ENCODE measurements at regions not wholly inside any gene's neighbourhood (a gene's known extent, or its start where the extent isn't known, plus 50 kb on each side); places are given as distances from the start of the nearest gene placed in this dataset.

DNA sequence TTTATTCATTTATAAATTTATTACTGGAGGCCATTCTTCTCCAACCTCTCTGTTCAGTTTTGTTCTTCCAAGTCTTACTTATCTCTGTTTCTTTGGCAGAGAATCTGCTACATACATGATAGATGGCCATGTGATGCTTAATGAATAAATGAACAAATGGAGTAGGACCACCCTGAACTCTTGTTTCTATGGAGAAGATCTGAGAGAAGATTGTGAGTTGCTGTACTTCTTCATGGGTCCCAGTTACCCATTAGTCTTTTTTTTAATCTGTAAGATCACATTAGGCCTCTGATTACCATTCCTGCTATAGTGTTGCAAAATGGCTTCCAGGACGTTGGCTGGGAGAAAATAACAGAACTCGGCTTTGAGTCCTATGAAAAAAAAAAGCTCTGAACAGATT, 191.9 kb upstream of the SYNPR start:
- DNase-seq (ENCODE audit: low read depth, low spot score): no peak
- ChIA-PET RAD21 (ENCODE audit: low non-redundant PET in 1 of 2, low total read pairs in 2 of 2, uncharacterized antibody in 2 of 2, unreplicated experiment in 2 of 2) (no interaction called here), CTCF (no interaction called here), POLR2A (no interaction called here)
- no peak overlapping the region for H3K27ac ChIP-seq (ENCODE audit: low read depth, low read length)
- no peak for ATAC-seq
- H3K4me3 ChIP-seq (replicated peaks in 1 of 2; ENCODE audit: low read depth in 1 of 2, low read length in 2 of 2): no peak overlapping the region
- no TSS peak for BruUV-seq (replicated peaks)
- no peaks in the 10 kb centered on the region for H3K36me3 ChIP-seq (ENCODE audit: control insufficient read depth in 1 of 2, insufficient read depth in 2 of 2, low read length in 2 of 2)
- H3K9ac ChIP-seq (ENCODE audit: low read length): no peak overlapping the region
- no peak overlapping the region for H2AFZ ChIP-seq (ENCODE audit: low read depth, low read length, poor library complexity, severe bottlenecking)
- no peaks in the 10 kb centered on the region for H3K27me3 ChIP-seq (ENCODE audit: insufficient read depth, low read length)
- H4K20me1 ChIP-seq (ENCODE audit: insufficient read depth): no peaks in the 10 kb centered on the region
- H3K4me2 ChIP-seq (ENCODE audit: low read length): no peak overlapping the region
- H3K4me1 ChIP-seq (ENCODE audit: control insufficient read depth in 1 of 2, insufficient read depth in 2 of 2, low read length in 2 of 2): no peaks in the 10 kb centered on the region
- no peaks in the 10 kb centered on the region for H3K79me2 ChIP-seq (ENCODE audit: insufficient read depth, low read length)
- TF ChIP-seq CBX3 (IDR thresholded peaks at IDR 0.05; ENCODE audit: low read depth): no peak
- TF ChIP-seq, protein P1, sequence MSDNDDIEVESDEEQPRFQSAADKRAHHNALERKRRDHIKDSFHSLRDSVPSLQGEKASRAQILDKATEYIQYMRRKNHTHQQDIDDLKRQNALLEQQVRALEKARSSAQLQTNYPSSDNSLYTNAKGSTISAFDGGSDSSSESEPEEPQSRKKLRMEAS (IDR thresholded peaks at IDR 0.05): no peak
- TF ChIP-seq ELF1 (IDR thresholded peaks at IDR 0.05; ENCODE audit: borderline replicate concordance, low read depth): no peak
- TF ChIP-seq RAD21 (IDR thresholded peaks at IDR 0.05; ENCODE audit: low read depth): no peak
- no peak for TF ChIP-seq ZFX (IDR thresholded peaks at IDR 0.05)
- TF ChIP-seq, protein P2, sequence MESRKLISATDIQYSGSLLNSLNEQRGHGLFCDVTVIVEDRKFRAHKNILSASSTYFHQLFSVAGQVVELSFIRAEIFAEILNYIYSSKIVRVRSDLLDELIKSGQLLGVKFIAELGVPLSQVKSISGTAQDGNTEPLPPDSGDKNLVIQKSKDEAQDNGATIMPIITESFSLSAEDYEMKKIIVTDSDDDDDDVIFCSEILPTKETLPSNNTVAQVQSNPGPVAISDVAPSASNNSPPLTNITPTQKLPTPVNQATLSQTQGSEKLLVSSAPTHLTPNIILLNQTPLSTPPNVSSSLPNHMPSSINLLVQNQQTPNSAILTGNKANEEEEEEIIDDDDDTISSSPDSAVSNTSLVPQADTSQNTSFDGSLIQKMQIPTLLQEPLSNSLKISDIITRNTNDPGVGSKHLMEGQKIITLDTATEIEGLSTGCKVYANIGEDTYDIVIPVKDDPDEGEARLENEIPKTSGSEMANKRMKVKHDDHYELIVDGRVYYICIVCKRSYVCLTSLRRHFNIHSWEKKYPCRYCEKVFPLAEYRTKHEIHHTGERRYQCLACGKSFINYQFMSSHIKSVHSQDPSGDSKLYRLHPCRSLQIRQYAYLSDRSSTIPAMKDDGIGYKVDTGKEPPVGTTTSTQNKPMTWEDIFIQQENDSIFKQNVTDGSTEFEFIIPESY (IDR thresholded peaks at IDR 0.05; ENCODE audit: extremely low read depth, insufficient replicate concordance, low read length): no peak
- no peak for TF ChIP-seq JUND (IDR thresholded peaks at IDR 0.05)
- no peak for TF ChIP-seq EZH2phosphoT487 (IDR thresholded peaks at IDR 0.05; ENCODE audit: borderline replicate concordance)
- TF ChIP-seq, protein P3, sequence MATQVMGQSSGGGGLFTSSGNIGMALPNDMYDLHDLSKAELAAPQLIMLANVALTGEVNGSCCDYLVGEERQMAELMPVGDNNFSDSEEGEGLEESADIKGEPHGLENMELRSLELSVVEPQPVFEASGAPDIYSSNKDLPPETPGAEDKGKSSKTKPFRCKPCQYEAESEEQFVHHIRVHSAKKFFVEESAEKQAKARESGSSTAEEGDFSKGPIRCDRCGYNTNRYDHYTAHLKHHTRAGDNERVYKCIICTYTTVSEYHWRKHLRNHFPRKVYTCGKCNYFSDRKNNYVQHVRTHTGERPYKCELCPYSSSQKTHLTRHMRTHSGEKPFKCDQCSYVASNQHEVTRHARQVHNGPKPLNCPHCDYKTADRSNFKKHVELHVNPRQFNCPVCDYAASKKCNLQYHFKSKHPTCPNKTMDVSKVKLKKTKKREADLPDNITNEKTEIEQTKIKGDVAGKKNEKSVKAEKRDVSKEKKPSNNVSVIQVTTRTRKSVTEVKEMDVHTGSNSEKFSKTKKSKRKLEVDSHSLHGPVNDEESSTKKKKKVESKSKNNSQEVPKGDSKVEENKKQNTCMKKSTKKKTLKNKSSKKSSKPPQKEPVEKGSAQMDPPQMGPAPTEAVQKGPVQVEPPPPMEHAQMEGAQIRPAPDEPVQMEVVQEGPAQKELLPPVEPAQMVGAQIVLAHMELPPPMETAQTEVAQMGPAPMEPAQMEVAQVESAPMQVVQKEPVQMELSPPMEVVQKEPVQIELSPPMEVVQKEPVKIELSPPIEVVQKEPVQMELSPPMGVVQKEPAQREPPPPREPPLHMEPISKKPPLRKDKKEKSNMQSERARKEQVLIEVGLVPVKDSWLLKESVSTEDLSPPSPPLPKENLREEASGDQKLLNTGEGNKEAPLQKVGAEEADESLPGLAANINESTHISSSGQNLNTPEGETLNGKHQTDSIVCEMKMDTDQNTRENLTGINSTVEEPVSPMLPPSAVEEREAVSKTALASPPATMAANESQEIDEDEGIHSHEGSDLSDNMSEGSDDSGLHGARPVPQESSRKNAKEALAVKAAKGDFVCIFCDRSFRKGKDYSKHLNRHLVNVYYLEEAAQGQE (IDR thresholded peaks at IDR 0.05; ENCODE audit: low read depth): no peak
- TF ChIP-seq TCF7L2 (IDR thresholded peaks at IDR 0.05; ENCODE audit: borderline replicate concordance, extremely low read depth, insufficient read depth, insufficient read length): no peak
- TF ChIP-seq YY1 (IDR thresholded peaks at IDR 0.05; ENCODE audit: extremely low read depth, insufficient replicate concordance, low read depth, low read length): no peak
- no peak for TF ChIP-seq SRF (IDR thresholded peaks at IDR 0.05; ENCODE audit: low read depth)
- no peak for TF ChIP-seq EZH2 (IDR thresholded peaks at IDR 0.05)
- no peak for TF ChIP-seq ZNF274 (IDR thresholded peaks at IDR 0.05; ENCODE audit: low read depth, low read length)
- no peaks in the 10 kb centered on the region for H3K9me2 ChIP-seq (ENCODE audit: insufficient read depth)
- H3K9me3 ChIP-seq (ENCODE audit: control insufficient read depth in 1 of 2, insufficient read depth in 1 of 2, low read depth in 1 of 2, low read length in 2 of 2): no peaks in the 10 kb centered on the region
- intact Hi-C loops (cut with micrococcal nuclease): no loop called here
